ENCODE measurements at regions not wholly inside any gene's neighbourhood (a gene's known extent, or its start where the extent isn't known, plus 50 kb on each side); places are given as distances from the start of the nearest gene placed in this dataset.

DNA sequence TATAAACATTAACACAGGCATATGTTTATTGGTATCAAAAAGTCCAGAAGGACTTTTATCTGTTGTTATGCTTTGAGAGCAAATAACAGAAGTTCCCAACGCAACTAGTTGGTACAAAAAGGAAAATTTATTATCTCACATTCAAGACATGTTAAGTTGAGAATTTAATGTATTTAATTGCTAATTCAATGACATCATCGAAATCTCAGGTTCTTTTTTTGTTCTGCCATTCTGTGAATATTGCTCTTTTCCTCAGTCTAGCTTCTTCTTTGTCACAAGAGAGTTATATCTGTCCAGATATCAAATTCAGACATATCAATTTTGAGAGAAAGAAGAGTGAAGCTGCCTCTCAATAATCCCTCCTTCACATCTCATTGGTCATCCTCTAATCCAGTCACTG, 307.6 kb upstream of the PCSK5 start:
- no peak for DNase-seq
- no peak overlapping the region for H4K8ac ChIP-seq (ENCODE audit: low read depth, low read length)

DNA sequence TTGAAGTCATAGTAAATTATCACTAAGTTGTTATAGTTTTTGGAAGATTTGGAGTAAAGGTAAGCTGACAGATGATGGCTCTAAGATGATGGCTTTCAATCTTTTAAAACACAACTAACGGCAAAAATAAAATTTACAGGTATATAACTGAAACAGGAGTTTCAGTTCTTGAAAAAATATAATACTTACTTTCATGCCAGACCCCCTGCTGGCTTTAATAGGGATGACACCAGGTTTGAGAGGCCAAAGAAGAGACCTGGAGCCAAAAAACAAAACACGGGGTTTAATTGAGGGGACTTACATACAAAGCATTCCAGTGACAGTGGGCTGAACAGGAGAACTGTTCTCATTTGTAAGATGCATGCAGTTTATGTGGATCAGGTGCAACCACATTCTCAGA, 301.7 kb upstream of the PCSK5 start:
- no peak overlapping the region for H3K4me2 ChIP-seq (ENCODE audit: low read length)
- no peaks in the 10 kb centered on the region for H3K9me3 ChIP-seq (ENCODE audit: insufficient read depth, low read depth, low read length)
- no peaks in the 10 kb centered on the region for H3K36me3 ChIP-seq (ENCODE audit: control insufficient read depth in 1 of 2, insufficient read depth in 2 of 2, low read length in 2 of 2)
- no peak overlapping the region for H4K8ac ChIP-seq (ENCODE audit: low read depth, low read length)
- no peak overlapping the region for H3K18ac ChIP-seq (ENCODE audit: low read length)
- no peak overlapping the region for H3K14ac ChIP-seq (ENCODE audit: low read length)
- H3K4me3 ChIP-seq (ENCODE audit: low read depth, low read length): no peak overlapping the region
- no peaks in the 10 kb centered on the region for H3K79me1 ChIP-seq (ENCODE audit: low read length)
- no peak overlapping the region for H2BK120ac ChIP-seq (ENCODE audit: insufficient read depth, low read length, poor library complexity)
- H2AFZ ChIP-seq (ENCODE audit: insufficient read depth, low read length, poor library complexity): no peak overlapping the region
- peak in 1 of 2 donors; percentile 15 for DNase-seq
- H2BK12ac ChIP-seq (ENCODE audit: low read length): no peak overlapping the region
- no peak overlapping the region for H3K27ac ChIP-seq (ENCODE audit: low read depth, low read length)
- no CpG with 5 or more reads among the region's 2 CpGs for WGBS (ENCODE audit: extremely low coverage, insufficient coverage, insufficient read length)
- H4K12ac ChIP-seq (ENCODE audit: low read depth, low read length): no peak overlapping the region
- H3K9ac ChIP-seq (ENCODE audit: low read length): no peak overlapping the region
- no peaks in the 10 kb centered on the region for H3K4me1 ChIP-seq (ENCODE audit: control insufficient read depth in 1 of 2, insufficient read depth in 2 of 2, low read length in 2 of 2)
- no peak overlapping the region for H2BK5ac ChIP-seq (ENCODE audit: low read depth, low read length, poor library complexity)
- no peak overlapping the region for H2AK5ac ChIP-seq (ENCODE audit: low read length)
- H3K4ac ChIP-seq (ENCODE audit: low read depth, low read length): no peak overlapping the region
- H3K79me2 ChIP-seq (ENCODE audit: control insufficient read depth, insufficient read depth, low read length, poor library complexity): no peaks in the 10 kb centered on the region
- no peak overlapping the region for H3K23ac ChIP-seq (ENCODE audit: low read length)
- no peaks in the 10 kb centered on the region for H3K27me3 ChIP-seq (ENCODE audit: insufficient read depth, low read length)
- H4K91ac ChIP-seq (ENCODE audit: low read depth, low read length): no peak overlapping the region

More for the DNA sequence above, 307.6 kb upstream of the PCSK5 start:
- H3K4me2 ChIP-seq (ENCODE audit: low read length): no peak overlapping the region
- no peak overlapping the region for H2AK5ac ChIP-seq (ENCODE audit: low read length)
- H4K12ac ChIP-seq (ENCODE audit: low read depth, low read length): no peak overlapping the region
- no peaks in the 10 kb centered on the region for H3K27me3 ChIP-seq (ENCODE audit: insufficient read depth, low read length)
- H3K14ac ChIP-seq (ENCODE audit: low read length): no peak overlapping the region
- no peak overlapping the region for H3K4me3 ChIP-seq (ENCODE audit: low read depth, low read length)
- no peak overlapping the region for H2BK5ac ChIP-seq (ENCODE audit: low read depth, low read length, poor library complexity)
- H4K91ac ChIP-seq (ENCODE audit: low read depth, low read length): no peak overlapping the region
- no peak overlapping the region for H2BK120ac ChIP-seq (ENCODE audit: insufficient read depth, low read length, poor library complexity)
- WGBS (ENCODE audit: extremely low coverage, insufficient coverage, insufficient read length): no CpG with 5 or more reads among the region's 2 CpGs
- H2AFZ ChIP-seq (ENCODE audit: insufficient read depth, low read length, poor library complexity): no peak overlapping the region
- H3K4me1 ChIP-seq (ENCODE audit: control insufficient read depth in 1 of 2, insufficient read depth in 2 of 2, low read length in 2 of 2): no peaks in the 10 kb centered on the region
- H3K18ac ChIP-seq (ENCODE audit: low read length): no peak overlapping the region
- H3K9ac ChIP-seq (ENCODE audit: low read length): no peak overlapping the region
- no peaks in the 10 kb centered on the region for H3K36me3 ChIP-seq (ENCODE audit: control insufficient read depth in 1 of 2, insufficient read depth in 2 of 2, low read length in 2 of 2)
- no peak overlapping the region for H3K27ac ChIP-seq (ENCODE audit: low read depth, low read length)
- no peaks in the 10 kb centered on the region for H3K9me3 ChIP-seq (ENCODE audit: insufficient read depth, low read depth, low read length)
- no peak overlapping the region for H3K4ac ChIP-seq (ENCODE audit: low read depth, low read length)
- H3K79me1 ChIP-seq (ENCODE audit: low read length): no peaks in the 10 kb centered on the region
- no peak overlapping the region for H3K23ac ChIP-seq (ENCODE audit: low read length)
- no peaks in the 10 kb centered on the region for H3K79me2 ChIP-seq (ENCODE audit: control insufficient read depth, insufficient read depth, low read length, poor library complexity)
- no peak overlapping the region for H2BK12ac ChIP-seq (ENCODE audit: low read length)

DNA sequence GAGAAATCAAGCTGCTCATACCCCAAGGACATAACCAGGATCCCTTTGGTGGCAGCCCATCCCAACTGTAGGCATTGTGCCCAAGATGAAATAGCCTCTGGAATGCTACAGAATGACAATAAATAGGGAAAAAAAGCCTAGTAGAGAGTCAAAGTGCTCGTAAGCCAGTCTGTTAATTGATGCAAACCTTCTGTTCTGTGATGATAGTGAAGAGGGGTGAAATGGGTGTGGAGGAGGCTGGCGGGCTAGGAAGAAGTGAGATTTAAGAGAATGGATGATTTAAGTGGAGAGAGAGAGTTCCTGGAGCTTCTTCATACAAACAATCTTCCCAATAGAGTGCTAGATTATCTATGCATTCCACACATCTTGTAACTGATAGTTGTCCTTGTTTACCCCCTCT, 301.0 kb upstream of the PCSK5 start:
- H3K14ac ChIP-seq (ENCODE audit: low read length): no peak overlapping the region
- H2BK120ac ChIP-seq (ENCODE audit: insufficient read depth, low read length, poor library complexity): no peak overlapping the region
- no peak overlapping the region for H4K12ac ChIP-seq (ENCODE audit: low read depth, low read length)
- H3K27ac ChIP-seq (ENCODE audit: low read depth, low read length): no peak overlapping the region
- no peak overlapping the region for H2AFZ ChIP-seq (ENCODE audit: insufficient read depth, low read length, poor library complexity)
- WGBS (ENCODE audit: extremely low coverage, insufficient coverage, insufficient read length): 100% methylated on average over 1 of the region's 2 CpGs
- H3K4ac ChIP-seq (ENCODE audit: low read depth, low read length): no peak overlapping the region
- no peak overlapping the region for H3K9ac ChIP-seq (ENCODE audit: low read length)
- H2BK12ac ChIP-seq (ENCODE audit: low read length): no peak overlapping the region
- H3K18ac ChIP-seq (ENCODE audit: low read length): no peak overlapping the region
- H2BK5ac ChIP-seq (ENCODE audit: low read depth, low read length, poor library complexity): no peak overlapping the region
- no peak overlapping the region for H2AK5ac ChIP-seq (ENCODE audit: low read length)
- H3K4me3 ChIP-seq (ENCODE audit: low read depth, low read length): no peak overlapping the region
- no peak overlapping the region for H4K91ac ChIP-seq (ENCODE audit: low read depth, low read length)
- H3K23ac ChIP-seq (ENCODE audit: low read length): no peak overlapping the region
- H3K36me3 ChIP-seq (ENCODE audit: control insufficient read depth in 1 of 2, insufficient read depth in 2 of 2, low read length in 2 of 2): no peaks in the 10 kb centered on the region
- no peaks in the 10 kb centered on the region for H3K9me3 ChIP-seq (ENCODE audit: insufficient read depth, low read depth, low read length)
- no peak overlapping the region for H3K4me2 ChIP-seq (ENCODE audit: low read length)
- H3K79me1 ChIP-seq (ENCODE audit: low read length): no peaks in the 10 kb centered on the region
- H3K27me3 ChIP-seq (ENCODE audit: insufficient read depth, low read length): no peaks in the 10 kb centered on the region
- no peaks in the 10 kb centered on the region for H3K4me1 ChIP-seq (ENCODE audit: control insufficient read depth in 1 of 2, insufficient read depth in 2 of 2, low read length in 2 of 2)
- no peaks in the 10 kb centered on the region for H3K79me2 ChIP-seq (ENCODE audit: control insufficient read depth, insufficient read depth, low read length, poor library complexity)
- DNase-seq: no peak
- H4K8ac ChIP-seq (ENCODE audit: low read depth, low read length): no peak overlapping the region

DNA sequence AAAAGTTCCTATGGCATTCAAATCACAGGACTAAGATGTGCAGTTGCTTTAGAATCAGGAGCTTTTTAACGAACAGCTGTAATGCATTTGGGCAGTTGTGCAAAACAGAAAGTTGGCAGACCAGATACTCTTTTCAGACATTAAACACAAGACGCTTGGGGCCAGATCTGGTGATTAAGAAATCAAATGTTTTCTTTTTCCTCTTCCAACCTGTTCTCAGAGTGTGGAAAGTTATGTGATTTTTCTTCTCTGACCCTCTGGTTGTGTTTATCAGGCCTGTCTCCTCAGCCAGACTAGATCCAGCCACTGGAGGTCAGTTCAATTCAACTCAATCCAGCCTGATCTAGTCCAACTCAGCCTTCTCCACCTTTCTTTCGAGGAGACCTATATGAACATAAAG, 298.5 kb upstream of the PCSK5 start:
- no peaks in the 10 kb centered on the region for H3K79me1 ChIP-seq (ENCODE audit: low read length)
- no peaks in the 10 kb centered on the region for H3K79me2 ChIP-seq (ENCODE audit: control insufficient read depth, insufficient read depth, low read length, poor library complexity)

More for the DNA sequence above, 298.5 kb upstream of the PCSK5 start:
- H2BK12ac ChIP-seq (ENCODE audit: low read length): no peak overlapping the region
- no peaks in the 10 kb centered on the region for H3K27me3 ChIP-seq (ENCODE audit: insufficient read depth, low read length)
- no peak overlapping the region for H4K8ac ChIP-seq (ENCODE audit: low read depth, low read length)
- H3K4me2 ChIP-seq (ENCODE audit: low read length): no peak overlapping the region
- no peak overlapping the region for H4K91ac ChIP-seq (ENCODE audit: low read depth, low read length)
- H3K9me3 ChIP-seq (ENCODE audit: insufficient read depth, low read depth, low read length): no peaks in the 10 kb centered on the region
- no peak overlapping the region for H3K9ac ChIP-seq (ENCODE audit: low read length)
- H3K4me1 ChIP-seq (ENCODE audit: control insufficient read depth in 1 of 2, insufficient read depth in 2 of 2, low read length in 2 of 2): no peaks in the 10 kb centered on the region
- no CpG with 5 or more reads among the region's 3 CpGs for WGBS (ENCODE audit: extremely low coverage, insufficient coverage, insufficient read length)
- H4K12ac ChIP-seq (ENCODE audit: low read depth, low read length): no peak overlapping the region
- no peak overlapping the region for H3K4ac ChIP-seq (ENCODE audit: low read depth, low read length)
- no peak overlapping the region for H3K23ac ChIP-seq (ENCODE audit: low read length)
- H3K14ac ChIP-seq (ENCODE audit: low read length): no peak overlapping the region
- no peak overlapping the region for H2AK5ac ChIP-seq (ENCODE audit: low read length)
- no peak overlapping the region for H2BK5ac ChIP-seq (ENCODE audit: low read depth, low read length, poor library complexity)
- H3K36me3 ChIP-seq (ENCODE audit: control insufficient read depth in 1 of 2, insufficient read depth in 2 of 2, low read length in 2 of 2): no peaks in the 10 kb centered on the region
- no peak for DNase-seq
- H3K27ac ChIP-seq (ENCODE audit: low read depth, low read length): no peak overlapping the region
- no peak overlapping the region for H2BK120ac ChIP-seq (ENCODE audit: insufficient read depth, low read length, poor library complexity)
- no peak overlapping the region for H3K18ac ChIP-seq (ENCODE audit: low read length)
- H2AFZ ChIP-seq (ENCODE audit: insufficient read depth, low read length, poor library complexity): no peak overlapping the region
- no peak overlapping the region for H3K4me3 ChIP-seq (ENCODE audit: low read depth, low read length)

Measured in trophoblast cell (in vitro differentiated cells and primary cell).